GM10248 (cell line): ENCODE measurements at regions not wholly inside any gene's neighbourhood (a gene's known extent, or its start where the extent isn't known, plus 50 kb on each side); places are given as distances from the start of the nearest gene placed in this dataset.

ENCODE experiments used
- CTCF ChIA-PET: fragments of 300-600 bp; sonication (Branson Sonifier 250); formaldehyde crosslinking; extraction: SDS; loops from one replicate; lab custom pipeline; 2021; ENCODE audit warnings: antibody characterized with exemption; lab: Yijun Ruan, JAX
- POLR2A ChIA-PET: fragments of 350-650 bp; sonication (Branson Sonifier 250); formaldehyde crosslinking; extraction: SDS; loops from one replicate; lab custom pipeline; 2020; ENCODE audit warnings: antibody characterized with exemption; lab: Yijun Ruan, JAX
- DNase-seq: peaks from one replicate; pipeline ENCODE4 v3.0.0; 2012; ENCODE audit errors: extremely low spot score
- CTCF ChIP-seq: IDR thresholded peaks from 2 replicates; pipeline ENCODE4 v1.5.1; 2012; ENCODE audit warnings: mild to moderate bottlenecking, low read depth; ENCODE audit errors: extremely low read depth, missing control alignments, control extremely low read depth

GRCh38 chr6:21476112-21476511, 117.4 kb upstream of the SOX4 start:
- CTCF ChIA-PET = interaction anchor here (1.4 kb wide), 1 partner anchor 11 kb away, joined by 3 read pairs; no protein-coding TSS in a partner anchor
- no peak for DNase-seq
- TF ChIP-seq CTCF = no peak
- POLR2A ChIA-PET = no interaction called here

- no peak for TF ChIP-seq CTCF
- CTCF ChIA-PET = no interaction called here
- DNase-seq = no peak
- POLR2A ChIA-PET = no interaction called here
Measured at GRCh38 chr6:21478411-21478810, 115.1 kb upstream of the SOX4 start.

GRCh38 chr6:21478883-21479539, 114.5 kb upstream of the SOX4 start:
- POLR2A ChIA-PET = no interaction called here
- CTCF ChIA-PET = no interaction called here
- TF ChIP-seq CTCF = no peak
- DNase-seq = no peak

GRCh38 chr6:21486115-21486514, 107.4 kb upstream of the SOX4 start:
- no peak for DNase-seq
- ChIA-PET CTCF (interaction anchor here (1.1 kb wide), 1 partner anchor 17 kb away, joined by 3 read pairs; no protein-coding TSS in a partner anchor), POLR2A (no interaction called here)
- no peak for TF ChIP-seq CTCF

- CTCF ChIA-PET = no interaction called here
- no peak for DNase-seq
- POLR2A ChIA-PET = no interaction called here
- no peak for TF ChIP-seq CTCF
Measured at GRCh38 chr6:21489826-21490225, 103.7 kb upstream of the SOX4 start.

- no peak for TF ChIP-seq CTCF
- POLR2A ChIA-PET = no interaction called here
- CTCF ChIA-PET = interaction anchor here (2.7 kb wide), 1 partner anchor 14 kb away, joined by 6 read pairs; no protein-coding TSS in a partner anchor
- DNase-seq = no peak
Measured at GRCh38 chr6:21491955-21492354, 101.6 kb upstream of the SOX4 start.
